GM12878 (cell line): ENCODE measurements at regions not wholly inside any gene's neighbourhood (a gene's known extent, or its start where the extent isn't known, plus 50 kb on each side); places are given as distances from the start of the nearest gene placed in this dataset.

Source experiments
- ATAC-seq: fragments of 200-7000 bp; cut with Tn5 transposase; 3 replicates; pipeline ENCODE4 v1.9.1; 2020; ENCODE audit warnings: mild to moderate bottlenecking, moderate library complexity
- BruUV-seq: library from RNA; stranded (reverse); fragments of 400-500 nt; replicated peaks from 2 replicates; lab custom pipeline; 2021; lab: Mats Ljungman, UMichigan
- CTCF ChIA-PET: fragments of 300-600 bp; sonication (Branson Sonifier 250); formaldehyde crosslinking; extraction: SDS; loops from one replicate; lab custom pipeline; 2021; ENCODE audit warnings: inconsistent platforms; lab: Yijun Ruan, JAX
- POLR2A ChIA-PET: fragments of 350-600 bp; formaldehyde crosslinking; extraction: SDS; loops from one replicate; lab custom pipeline; 2021; ENCODE audit warnings: inconsistent platforms; lab: Charles Lee
- RAD21 ChIA-PET: fragments of 300-600 bp; sonication (Branson Sonifier 250); formaldehyde crosslinking; loops from one replicate; lab custom pipeline; 2023; ENCODE audit warnings: antibody characterized with exemption; ENCODE audit not compliant: unreplicated experiment; lab: Charles Lee
- SMC1A ChIA-PET: fragments of 300-600 bp; sonication (Branson Sonifier 250); formaldehyde crosslinking; loops from one replicate; lab custom pipeline; 2023; ENCODE audit not compliant: unreplicated experiment, uncharacterized antibody; lab: Charles Lee
- DNase-seq: peaks from one replicate; pipeline ENCODE4 v3.0.0-alpha.2; 2011; ENCODE audit warnings: low read depth, low spot score
- FAIRE-seq: peaks from 3 replicates; lab custom pipeline; 2011; peaks lifted over from hg19 to GRCh38; lab: Jason Lieb, UNC
- H2AFZ ChIP-seq: 2 replicates; pipeline ENCODE4 v1.6.0; 2011; ENCODE audit warnings: low read depth, low read length, control low read depth; ENCODE audit not compliant: control insufficient read depth
- H3K27ac ChIP-seq: 2 replicates; pipeline ENCODE4 v1.5.1; 2011; ENCODE audit warnings: control low read depth; ENCODE audit not compliant: control insufficient read depth, insufficient read depth
- H3K27me3 ChIP-seq, 2 experiments: replicated peaks in 1 of 2; 2 replicates each; pipeline versions ENCODE4 v1.6.0 to v1.6.1; 2011; ENCODE audit warnings: low read length in 1 of 2; ENCODE audit not compliant: control insufficient read depth in 2 of 2, insufficient read depth in 2 of 2
- H3K36me3 ChIP-seq, 2 experiments: 2 replicates each; pipeline ENCODE4 v1.5.1; 2011; ENCODE audit warnings: low read length in 1 of 2; ENCODE audit not compliant: control insufficient read depth in 2 of 2, insufficient read depth in 2 of 2
- H3K4me1 ChIP-seq: 2 replicates; pipeline ENCODE4 v1.6.1; 2011; ENCODE audit warnings: mild to moderate bottlenecking, low read length, moderate library complexity, mixed read lengths; ENCODE audit not compliant: control insufficient read depth, insufficient read depth
- H3K4me2 ChIP-seq: 2 replicates; pipeline ENCODE4 v1.6.0; 2011; ENCODE audit warnings: control low read depth; ENCODE audit not compliant: control insufficient read depth, insufficient read depth
- H3K4me3 ChIP-seq: fragments of 200-600 bp; sonication (generic); 2 replicates; pipeline ENCODE4 v1.5.1; 2016
- H3K79me2 ChIP-seq: 2 replicates; pipeline ENCODE4 v1.6.0; 2011; ENCODE audit warnings: low read length; ENCODE audit not compliant: control insufficient read depth, insufficient read depth
- H3K9ac ChIP-seq: 2 replicates; pipeline ENCODE4 v1.8.0; 2011; ENCODE audit warnings: low read length, control low read depth, mixed read lengths; ENCODE audit not compliant: control insufficient read depth, insufficient read depth
- H3K9me3 ChIP-seq: replicated peaks from 3 replicates; pipeline ENCODE4 v1.5.1; 2011; ENCODE audit warnings: mild to moderate bottlenecking, low read length; ENCODE audit not compliant: control insufficient read depth, insufficient read depth
- H4K20me1 ChIP-seq: 2 replicates; pipeline ENCODE4 v1.6.0; 2011; ENCODE audit not compliant: control insufficient read depth, insufficient read depth
- ATF2 ChIP-seq: IDR thresholded peaks from 2 replicates; pipeline ENCODE4 v1.6.1; 2012; ENCODE audit warnings: low read length, inconsistent platforms
- CHD1 ChIP-seq: IDR thresholded peaks from 2 replicates; pipeline ENCODE4 v1.6.1; 2012; ENCODE audit warnings: low read depth, low read length, improper control_type of control experiment
- DPF2 ChIP-seq: fragments of 450-650 bp; IDR thresholded peaks from 2 replicates; pipeline ENCODE4 v1.6.1; 2017; ENCODE audit warnings: mild to moderate bottlenecking
- EGR1 ChIP-seq, 2 experiments: IDR thresholded peaks; 1 replicate in 1 of 2; 2 replicates in 1 of 2; pipeline ENCODE4 v1.6.1; 2011 to 2012; ENCODE audit warnings: low read depth in 2 of 2, low read length in 2 of 2, borderline replicate concordance in 1 of 2, mild to moderate bottlenecking in 1 of 2, moderate library complexity in 1 of 2
- EP300 ChIP-seq, 2 experiments: fragments of 150-350 bp in 1 of 2; IDR thresholded peaks; 2 replicates each; pipeline ENCODE4 v1.6.1; 2011 to 2012; ENCODE audit warnings: low read depth in 2 of 2, low read length in 2 of 2, borderline replicate concordance in 1 of 2, improper control_type of control experiment in 1 of 2, inconsistent platforms in 1 of 2; ENCODE audit not compliant: control insufficient read depth in 1 of 2
- FOS ChIP-seq: IDR thresholded peaks from 3 replicates; pipeline ENCODE4 v1.6.1; 2011; ENCODE audit warnings: borderline replicate concordance; ENCODE audit not compliant: insufficient read length; ENCODE audit errors: extremely low read depth
- IRF5 ChIP-seq: fragments of 450-650 bp; IDR thresholded peaks from 2 replicates; pipeline ENCODE4 v1.6.1; 2017; ENCODE audit warnings: borderline replicate concordance
- MEF2B ChIP-seq: fragments of 450-650 bp; IDR thresholded peaks from 2 replicates; pipeline ENCODE4 v1.6.1; 2018; ENCODE audit warnings: mild to moderate bottlenecking, moderate library complexity; ENCODE audit not compliant: partially characterized antibody, poor library complexity, severe bottlenecking
- MTA2 ChIP-seq: fragments of 450-650 bp; IDR thresholded peaks from 2 replicates; pipeline ENCODE4 v1.6.1; 2016; ENCODE audit warnings: low read depth, mild to moderate bottlenecking, moderate library complexity
- MYC ChIP-seq: IDR thresholded peaks from 2 replicates; pipeline ENCODE4 v1.6.1; 2011; ENCODE audit warnings: mild to moderate bottlenecking, low read length, moderate library complexity, inconsistent platforms; ENCODE audit not compliant: insufficient read depth, insufficient replicate concordance, insufficient read length, severe bottlenecking
- RBBP5 ChIP-seq: fragments of 200-600 bp; sonication (generic); conservative IDR thresholded peaks from 2 replicates; pipeline ENCODE4 v1.6.1; 2016
- SMARCA5 ChIP-seq: fragments of 450-650 bp; IDR thresholded peaks from 2 replicates; pipeline ENCODE4 v1.6.1; 2017; ENCODE audit warnings: mild to moderate bottlenecking
- SUZ12 ChIP-seq: fragments of 200-600 bp; sonication (generic); IDR thresholded peaks from one replicate; pipeline ENCODE4 v1.6.1; 2018; ENCODE audit warnings: antibody characterized with exemption, mild to moderate bottlenecking; ENCODE audit not compliant: unreplicated experiment
- WRNIP1 ChIP-seq: IDR thresholded peaks from 2 replicates; pipeline ENCODE4 v1.6.1; 2011; ENCODE audit warnings: low read depth, low read length, improper control_type of control experiment, borderline replicate concordance
- ZNF24 ChIP-seq: fragments of 450-650 bp; IDR thresholded peaks from 2 replicates; pipeline ENCODE4 v1.6.1; 2017; ENCODE audit warnings: antibody characterized with exemption, mild to moderate bottlenecking
- WGBS: methylation state at CpG from one replicate; pipeline ENCODE4 v1.1.6; 2016; ENCODE audit warnings: low lambda C conversion rate; ENCODE audit not compliant: insufficient replicate concordance, insufficient coverage; ENCODE audit errors: missing lambda C conversion rate; 5-methylcytosine and 5-hydroxymethylcytosine counted together
- in situ Hi-C: fragments of 300-500 bp; cut with MboI; formaldehyde crosslinking; loops from 9 replicates; pipeline ENCODE4 v1.14.3; 2018; ENCODE audit warnings: mixed read lengths
- intact Hi-C: fragments of 100-400 bp; cut with micrococcal nuclease; formaldehyde crosslinking; loops from one replicate; pipeline ENCODE4 v1.14.2; 2022; ENCODE audit not compliant: unreplicated experiment

DNA sequence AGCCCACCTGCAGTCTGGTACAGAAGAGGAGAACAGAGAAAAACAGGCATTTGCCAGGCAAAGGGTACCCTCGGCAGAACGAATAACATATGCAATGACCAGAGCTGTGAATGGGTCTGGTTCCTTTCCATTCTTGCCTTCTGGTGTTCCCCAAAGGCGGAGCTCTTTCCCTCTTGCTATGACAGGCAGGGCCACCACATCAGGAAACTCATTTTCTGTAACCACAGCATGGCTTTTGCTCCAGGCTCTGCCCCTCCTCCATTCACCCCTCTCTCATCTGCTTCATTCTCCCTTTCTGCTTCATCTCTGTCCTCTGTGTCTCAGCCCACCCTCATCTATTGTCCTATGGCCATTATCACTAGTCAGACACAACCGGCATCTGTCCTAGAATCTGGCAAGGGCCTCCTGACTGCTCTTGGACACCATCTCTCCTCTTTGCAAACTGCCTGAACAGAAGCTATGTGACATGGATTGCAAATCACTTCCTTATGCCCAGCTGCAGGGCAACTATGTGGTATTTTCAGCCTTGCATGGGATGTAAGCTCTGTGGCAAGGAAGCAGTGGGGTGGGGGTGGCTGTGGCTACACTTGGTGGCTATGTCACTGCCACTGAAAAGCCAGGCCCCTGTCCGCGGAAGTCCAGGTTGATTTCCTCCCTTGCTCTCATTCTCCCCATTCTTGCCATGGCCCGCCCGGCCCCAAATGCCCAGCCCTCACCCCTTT, 78.8 kb upstream of the ABCD3 start:
- DNase-seq, result no peak
- CTCF ChIA-PET, result interaction anchor here (1.0 to 3.1 kb wide), 3 partner anchors 278 to 314 kb away, joined by 3 to 8 read pairs (median 5); no protein-coding TSS in a partner anchor

GRCh38 chr1:94336991-94337390, 81.2 kb upstream of the ABCD3 start:
- Histone ChIP-seq H3K4me2 (no peak overlapping the region), H3K9ac (no peak overlapping the region), H3K36me3 (no peaks in the 10 kb centered on the region), H3K4me3 (no peak overlapping the region), H3K27ac (no peak overlapping the region), H3K79me2 (no peaks in the 10 kb centered on the region), H3K27me3 (no peaks in the 10 kb centered on the region), H3K9me3 (no peaks in the 10 kb centered on the region), H3K4me1 (peaks cover 23% of the 10 kb centered on the region), H4K20me1 (no peaks in the 10 kb centered on the region), H2AFZ (no peak overlapping the region)
- ChIA-PET CTCF (interaction anchor here (0.6 to 9.2 kb wide), 9 partner anchors 8 to 666 kb away, joined by 3 to 173 read pairs (median 5); no protein-coding TSS in a partner anchor), RAD21 (interaction anchor here (0.6 to 5.4 kb wide), 7 partner anchors 274 to 459 kb away, joined by 3 to 79 read pairs (median 14); no protein-coding TSS in a partner anchor), SMC1A (interaction anchor here (1.3 to 5.6 kb wide), 5 partner anchors 126 to 311 kb away, joined by 3 to 79 read pairs (median 29); no protein-coding TSS in a partner anchor), POLR2A (no interaction called here)
- no TSS peak for BruUV-seq
- in situ Hi-C loops (loop anchor here (5.0 kb wide), 1 partner anchor 275 kb away; no protein-coding TSS in a partner anchor), intact Hi-C loops (loop anchor here (1.0 to 10.0 kb wide), 4 partner anchors 125 to 468 kb away; no protein-coding TSS in a partner anchor)
- WGBS, result 61% methylated on average over 4 of the region's 4 CpGs
- no peak for DNase-seq
- ATAC-seq, result no peak
- FAIRE-seq, result no peak
- TF ChIP-seq EP300 (IDR thresholded peaks at IDR 0.05; ENCODE audit: borderline replicate concordance in 1 of 2, control insufficient read depth in 1 of 2, low read depth in 2 of 2, low read length in 2 of 2) (no peak), DPF2 (no peak), WRNIP1 (no peak), EGR1 (IDR thresholded peaks at IDR 0.05; ENCODE audit: borderline replicate concordance in 1 of 2, low read depth in 2 of 2, low read length in 2 of 2) (no peak), MTA2 (no peak), CHD1 (no peak), IRF5 (no peak), SMARCA5 (no peak), FOS (no peak), ATF2 (no peak), ZNF24 (no peak), MEF2B (no peak)

More for the DNA sequence above, 78.8 kb upstream of the ABCD3 start:
- 47% methylated on average over 8 of the region's 8 CpGs for WGBS
- Histone ChIP-seq H3K36me3 (no peaks in the 10 kb centered on the region), H3K4me2 (no peak overlapping the region), H2AFZ (no peak overlapping the region), H3K9ac (no peak overlapping the region), H3K9me3 (no peaks in the 10 kb centered on the region), H3K4me3 (no peak overlapping the region), H3K4me1 (peaks cover 11% of the 10 kb centered on the region), H3K27ac (no peak overlapping the region), H3K27me3 (no peaks in the 10 kb centered on the region), H3K79me2 (no peaks in the 10 kb centered on the region), H4K20me1 (no peaks in the 10 kb centered on the region)
- no peak for TF ChIP-seq SUZ12
- no peak for TF ChIP-seq MYC
- no peak for TF ChIP-seq RBBP5
- SMC1A ChIA-PET, result interaction anchor here (0.7 to 1.4 kb wide), 3 partner anchors 8 to 483 kb away, joined by 3 to 5 read pairs (median 3); no protein-coding TSS in a partner anchor
- intact Hi-C loops (loop anchor here (5.0 to 10.0 kb wide), 2 partner anchors 123 to 465 kb away; no protein-coding TSS in a partner anchor), in situ Hi-C loops (loop anchor here (5.0 kb wide), 1 partner anchor 277 kb away; no protein-coding TSS in a partner anchor)
- RAD21 ChIA-PET, result no interaction called here
- FAIRE-seq, result no peak
- no peak for ATAC-seq
- POLR2A ChIA-PET, result no interaction called here
- no TSS peak for BruUV-seq
